Psoas muscle (tissue), 7 donors: ENCODE measurements at regions not wholly inside any gene's neighbourhood (a gene's known extent, or its start where the extent isn't known, plus 50 kb on each side); places are given as distances from the start of the nearest gene placed in this dataset.

Source experiments
- ATAC-seq, 4 donors: fragments of 200-7000 bp; cut with Tn5 transposase; one replicate each; pipeline ENCODE4 v1.9.1; 2020; ENCODE audit warnings: moderate library complexity in 3 of 4, mild to moderate bottlenecking in 2 of 4
- DNase-seq, 2 donors: peaks; one replicate each; pipeline ENCODE4 v3.0.0-alpha.2; 2020
- H3K27ac ChIP-seq: fragments of 200-600 bp; one replicate; pipeline ENCODE4 v1.8.0; 2022
- H3K27me3 ChIP-seq, 3 donors: fragments of 200-600 bp in 1 of 3; one replicate each; pipeline versions ENCODE4 v1.6.1 to v1.8.0; 2013 to 2022; ENCODE audit warnings: low read length in 2 of 3, mild to moderate bottlenecking in 2 of 3, moderate library complexity in 1 of 3; ENCODE audit not compliant: insufficient read depth in 3 of 3
- H3K36me3 ChIP-seq, 2 donors: fragments of 200-600 bp in 1 of 2; one replicate each; pipeline versions ENCODE4 v1.6.1 to v1.8.0; 2013 to 2022; ENCODE audit warnings: low read depth in 1 of 2, mild to moderate bottlenecking in 1 of 2, moderate library complexity in 1 of 2; ENCODE audit not compliant: insufficient read depth in 1 of 2
- H3K4me1 ChIP-seq: fragments of 200-600 bp; one replicate; pipeline ENCODE4 v1.8.0; 2022
- H3K4me3 ChIP-seq: fragments of 200-600 bp; one replicate; pipeline ENCODE4 v1.8.0; 2022; ENCODE audit warnings: mild to moderate bottlenecking
- H3K9me3 ChIP-seq: fragments of 200-600 bp; one replicate; pipeline ENCODE4 v1.8.0; 2022
- CTCF ChIP-seq: fragments of 200-600 bp; IDR thresholded peaks from one replicate; pipeline ENCODE4 v1.8.0; 2022; ENCODE audit warnings: antibody characterized with exemption
- WGBS, 3 donors: extraction: QIAGEN DNeasy Blood & Tissue Kit; methylation state at CpG; one replicate each; pipeline versions ENCODE4 v1.1.6 to v1.1.7; 2013; 5-methylcytosine and 5-hydroxymethylcytosine counted together
- intact Hi-C, 2 donors: fragments of 100-400 bp; cut with DNase I; formaldehyde crosslinking; loops; one replicate each; pipeline versions ENCODE4 v1.11.0 to v1.14.2; 2022
- donor health status: healthy with polysubstance abuse.
- donor health status: DM: no; HTN: no; CAD: no; lungs with moderate emphysema.
- donor health status: Bipolar disorder and iron deficiency.
- donor health status: healthy.
- donor health status: DM: yes; HTN: yes; CAD: no.
- donor health status: DM: no; HTN: no; CAD: no.
- donor health status: DM: yes; HTN: yes; CAD: no.

GRCh38 chr3:162014284-162014683 lies 517.7 kb downstream of the OTOL1 start:
- H3K27me3 ChIP-seq, result no peaks in the 10 kb centered on the region
- ATAC-seq (no peak), DNase-seq (no peak)
- H3K4me1 ChIP-seq, result no peaks in the 10 kb centered on the region
- H3K36me3 ChIP-seq, result no peaks in the 10 kb centered on the region
- intact Hi-C loops, result no loop called here
- H3K4me3 ChIP-seq, result no peak overlapping the region
- no peak overlapping the region for H3K27ac ChIP-seq
- no peak for TF ChIP-seq CTCF
- WGBS, 3 donors, result 92 to 95% (median 93%) methylated on average over 5 of the region's 5 CpGs
- H3K9me3 ChIP-seq, result no peaks in the 10 kb centered on the region

GRCh38 chr3:162015856-162016255 lies 519.2 kb downstream of the OTOL1 start:
- no peaks in the 10 kb centered on the region for H3K27me3 ChIP-seq
- intact Hi-C loops, result no loop called here
- no peak for ATAC-seq

GRCh38 chr3:162019817-162020216 lies 523.2 kb downstream of the OTOL1 start:
- WGBS, 3 donors, result 51 to 82% (median 81%) methylated on average over 1 of the region's 1 CpG
- Histone ChIP-seq H3K36me3 (no peaks in the 10 kb centered on the region), H3K9me3 (no peaks in the 10 kb centered on the region), H3K27me3 (no peaks in the 10 kb centered on the region), H3K4me1 (no peaks in the 10 kb centered on the region), H3K27ac (no peak overlapping the region), H3K4me3 (no peak overlapping the region)
- ATAC-seq, result no peak
- DNase-seq, result no peak
- TF ChIP-seq CTCF, result no peak
- intact Hi-C loops, result no loop called here

More at GRCh38 chr3:162015856-162016255, 519.2 kb downstream of the OTOL1 start:
- DNase-seq, result no peak
- Histone ChIP-seq H3K4me3 (no peak overlapping the region), H3K9me3 (no peaks in the 10 kb centered on the region), H3K27ac (no peak overlapping the region), H3K36me3 (no peaks in the 10 kb centered on the region), H3K4me1 (no peaks in the 10 kb centered on the region)
- TF ChIP-seq CTCF, result no peak

- no peak for TF ChIP-seq CTCF
- H3K36me3 ChIP-seq, result no peaks in the 10 kb centered on the region
- intact Hi-C loops, result no loop called here
- ATAC-seq, result no peak
- no peak overlapping the region for H3K27ac ChIP-seq
- DNase-seq, result no peak
- H3K27me3 ChIP-seq, result no peaks in the 10 kb centered on the region
- H3K4me1 ChIP-seq, result no peaks in the 10 kb centered on the region
- no peaks in the 10 kb centered on the region for H3K9me3 ChIP-seq
- 53 to 60% (median 56%) methylated on average over 4 of the region's 4 CpGs for WGBS, 3 donors
- H3K4me3 ChIP-seq, result no peak overlapping the region
These were observed 524.6 kb downstream of the OTOL1 start for GRCh38 chr3:162021206-162021605.

- no peak for DNase-seq
- TF ChIP-seq CTCF, result no peak
- WGBS, 3 donors, result 86 to 92% (median 91%) methylated on average over 2 of the region's 2 CpGs
- ATAC-seq, result no peak
- no peaks in the 10 kb centered on the region for H3K27me3 ChIP-seq
- no peaks in the 10 kb centered on the region for H3K36me3 ChIP-seq
- H3K27ac ChIP-seq, result no peak overlapping the region
- intact Hi-C loops, result no loop called here
- H3K4me1 ChIP-seq, result no peaks in the 10 kb centered on the region
- no peaks in the 10 kb centered on the region for H3K9me3 ChIP-seq
- H3K4me3 ChIP-seq, result no peak overlapping the region
These were observed 526.3 kb downstream of the OTOL1 start for GRCh38 chr3:162022911-162023310.
